ENCODE measurements at regions not wholly inside any gene's neighbourhood (a gene's known extent, or its start where the extent isn't known, plus 50 kb on each side); places are given as distances from the start of the nearest gene placed in this dataset.

DNA sequence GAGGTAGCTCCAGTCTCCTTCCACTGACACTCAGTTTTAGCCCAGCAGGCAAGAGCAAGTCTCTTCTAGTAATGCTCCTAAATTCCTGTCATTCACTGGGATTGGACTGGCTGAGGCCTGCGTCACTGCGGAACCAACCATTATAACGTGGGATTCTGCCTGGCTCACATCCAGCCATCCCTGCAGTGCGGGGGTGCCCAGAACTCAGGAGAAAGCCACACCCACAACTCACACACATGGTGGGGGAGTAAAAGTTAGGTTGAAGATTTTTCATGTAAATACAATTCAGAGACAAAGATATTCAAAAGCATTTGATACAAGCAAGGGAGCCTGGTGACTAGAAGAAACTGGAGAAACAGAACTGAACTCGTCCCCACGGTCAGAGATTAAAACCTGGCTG is 504.0 kb upstream of the CDH4 start:
- no peak for TF ChIP-seq CTCF (IDR thresholded peaks at IDR 0.05)
- TF ChIP-seq POLR2A (IDR thresholded peaks at IDR 0.05), result no peak
